NCI-H1092 treated with DMSO at 0.1 percent for 48 hours (cell line): ENCODE measurements at regions not wholly inside any gene's neighbourhood (a gene's known extent, or its start where the extent isn't known, plus 50 kb on each side); places are given as distances from the start of the nearest gene placed in this dataset.

Source experiments
- DNase-seq: peaks from one replicate; lab custom pipeline; 2025; lab: John Stamatoyannopoulos, UW

DNA sequence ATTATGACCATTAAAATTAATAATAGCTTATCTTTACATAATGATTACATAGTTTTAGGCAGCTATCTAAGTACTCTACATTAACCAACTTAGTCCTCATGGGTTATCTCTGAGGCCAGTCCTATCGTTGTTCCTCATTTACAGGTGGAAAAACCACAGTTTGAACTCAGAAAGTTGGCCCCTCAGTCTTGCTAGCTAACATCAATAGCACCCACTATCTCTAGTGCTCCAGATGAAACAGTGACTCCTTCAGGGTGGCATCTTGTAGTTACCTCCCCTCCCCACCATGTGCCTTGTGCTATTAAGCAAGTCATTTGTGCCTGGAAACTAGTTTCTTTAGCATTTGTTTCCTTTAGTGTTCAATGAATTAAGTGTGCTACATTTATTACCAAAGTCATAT is 1086.7 kb downstream of the EFNB2 start:
- DNase-seq: no peak

- DNase-seq: no peak
Measured at GRCh38 chr13:105446197-105446596, 1089.3 kb downstream of the EFNB2 start.

GRCh38 chr13:105445796-105446195 is 1089.7 kb downstream of the EFNB2 start:
- DNase-seq: no peak

DNA sequence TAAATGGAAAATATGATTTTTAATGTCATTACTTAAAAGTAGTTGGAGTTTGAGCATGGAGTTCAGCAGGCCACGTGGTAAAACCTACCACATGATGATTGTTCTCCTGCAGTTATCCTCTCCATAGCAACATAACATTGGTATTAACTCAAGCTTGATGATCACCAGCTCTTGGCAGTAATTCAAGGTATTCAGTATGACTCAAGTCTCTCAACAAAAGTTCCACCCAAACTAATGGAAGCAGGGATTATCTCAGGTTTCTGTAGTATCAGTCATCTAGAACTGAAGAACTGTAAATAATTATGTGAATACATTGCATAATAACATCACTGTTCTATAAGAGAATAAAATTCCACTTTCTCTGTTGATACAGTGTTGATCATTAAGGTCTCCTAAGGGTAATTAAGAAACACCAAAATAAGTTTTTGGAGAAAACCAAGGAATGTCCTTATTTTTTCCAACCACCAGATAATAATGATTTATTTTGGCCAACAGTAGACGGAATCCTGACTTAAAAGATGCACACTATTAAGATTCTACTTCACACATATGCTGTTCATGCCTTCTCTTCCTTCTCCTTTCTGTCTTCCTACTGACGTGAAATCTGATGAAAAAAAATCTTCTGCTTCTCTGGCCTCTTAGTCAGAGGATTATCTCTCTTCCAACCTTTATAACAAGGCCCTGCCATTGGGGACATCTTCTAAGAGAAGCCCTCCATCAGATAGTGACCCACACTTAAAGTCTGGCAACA is 1092.3 kb downstream of the EFNB2 start:
- no peak for DNase-seq

DNA sequence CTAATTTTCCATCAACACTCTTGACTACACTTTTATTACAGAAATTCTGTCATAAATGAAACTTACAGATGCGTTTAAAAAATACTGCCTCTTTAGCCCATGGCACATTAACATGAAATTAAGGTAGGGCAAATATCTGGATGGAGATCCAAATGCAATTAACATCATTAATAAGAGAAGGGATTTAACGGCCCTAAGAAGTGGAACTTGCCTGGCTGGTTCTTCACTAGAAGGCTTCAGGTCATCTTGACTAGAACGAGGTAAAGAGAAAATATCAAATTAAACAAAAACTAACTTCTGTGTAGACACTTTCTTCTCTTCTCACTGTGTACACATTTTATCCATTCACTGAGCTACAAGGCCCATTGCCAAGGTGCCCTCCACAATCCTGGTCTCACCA is 1093.4 kb downstream of the EFNB2 start:
- no peak for DNase-seq

DNA sequence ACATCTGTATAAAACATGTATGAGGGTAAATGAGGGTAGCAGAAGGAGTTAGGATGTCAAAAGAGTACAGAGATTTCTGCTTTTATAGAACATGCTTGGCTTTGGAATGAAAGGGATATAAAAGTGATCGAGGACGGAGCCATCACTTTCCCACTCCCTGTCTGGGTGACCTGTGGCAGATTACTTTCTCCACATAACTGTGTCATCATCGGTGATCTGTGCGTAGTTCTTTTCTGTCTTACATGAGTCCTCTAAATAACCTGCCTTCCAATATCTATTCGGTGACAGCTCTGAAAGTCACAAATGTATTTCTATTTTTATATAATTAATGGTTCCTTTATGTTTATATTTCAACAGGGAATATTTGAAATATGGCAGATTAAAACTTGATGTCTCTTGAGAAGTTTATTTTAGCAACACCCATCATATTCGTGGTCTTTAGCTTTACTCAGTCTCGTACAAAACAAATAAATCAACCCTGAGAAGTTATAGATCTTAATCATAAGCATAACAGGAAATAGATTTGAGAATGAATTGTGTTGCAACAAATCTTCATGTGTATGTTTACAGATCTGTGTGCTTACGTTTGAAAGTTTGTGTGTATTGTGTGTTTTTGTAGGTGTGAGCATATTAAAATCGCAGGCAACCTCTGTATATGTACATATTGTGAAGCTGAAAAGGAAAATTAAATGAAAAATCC is 1094.3 kb downstream of the EFNB2 start:
- DNase-seq: no peak

DNA sequence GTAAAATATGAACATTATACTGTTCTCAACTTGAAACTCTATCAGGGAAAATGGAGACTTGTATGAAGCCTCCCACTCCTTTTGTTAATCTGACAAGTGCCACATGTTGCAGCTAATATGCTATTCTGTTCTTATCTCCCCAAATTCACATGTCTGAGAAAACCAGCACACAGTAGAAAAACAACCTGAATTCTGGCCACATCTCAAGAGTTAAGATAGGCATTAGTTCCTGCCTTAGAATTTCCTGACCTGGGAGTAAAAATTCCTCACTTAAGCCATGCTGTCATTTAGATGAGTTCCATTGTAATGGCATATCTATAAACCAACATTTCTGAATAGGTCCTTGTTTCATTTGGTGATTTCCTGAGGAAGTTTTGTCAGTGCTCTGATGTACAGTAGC is 1098.5 kb downstream of the EFNB2 start:
- DNase-seq: no peak

DNA sequence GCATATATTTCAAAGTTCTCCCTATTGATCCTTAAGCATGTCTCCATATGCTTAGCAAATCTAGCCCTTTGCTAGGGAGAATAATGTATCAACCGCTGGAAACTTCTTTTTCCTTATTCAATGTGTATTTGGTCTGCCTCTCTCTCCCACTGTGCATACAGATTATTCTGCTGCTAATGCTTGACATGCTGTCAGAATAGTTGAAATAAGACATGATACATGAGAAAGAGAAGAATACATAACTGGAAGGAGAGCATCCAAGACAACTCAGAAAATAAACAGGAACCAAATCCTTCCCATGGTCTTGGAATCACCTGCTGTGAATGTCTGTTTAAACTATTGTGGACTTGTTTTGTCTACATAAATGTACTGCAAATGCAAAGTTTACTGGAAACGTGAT is 1103.0 kb downstream of the EFNB2 start:
- no peak for DNase-seq

DNA sequence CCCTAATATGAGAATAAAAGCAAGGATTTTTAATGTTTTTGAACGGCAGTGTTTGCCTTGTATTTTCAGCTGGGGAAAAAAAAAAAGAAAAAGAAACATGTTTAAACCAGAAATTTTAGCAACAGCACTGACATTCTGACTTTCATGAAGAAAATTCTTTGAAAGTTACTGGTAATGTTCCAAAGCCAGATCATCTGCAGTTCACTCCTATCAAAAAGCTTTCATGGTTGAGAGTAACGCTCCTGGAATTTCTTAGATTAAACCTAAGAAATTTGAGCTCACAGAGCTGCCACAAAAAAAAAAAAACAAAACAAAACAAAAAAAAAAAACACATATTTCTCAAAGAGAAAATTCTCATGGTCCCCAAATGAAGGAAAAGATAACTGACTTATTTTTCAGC is 1106.7 kb downstream of the EFNB2 start:
- no peak for DNase-seq

DNA sequence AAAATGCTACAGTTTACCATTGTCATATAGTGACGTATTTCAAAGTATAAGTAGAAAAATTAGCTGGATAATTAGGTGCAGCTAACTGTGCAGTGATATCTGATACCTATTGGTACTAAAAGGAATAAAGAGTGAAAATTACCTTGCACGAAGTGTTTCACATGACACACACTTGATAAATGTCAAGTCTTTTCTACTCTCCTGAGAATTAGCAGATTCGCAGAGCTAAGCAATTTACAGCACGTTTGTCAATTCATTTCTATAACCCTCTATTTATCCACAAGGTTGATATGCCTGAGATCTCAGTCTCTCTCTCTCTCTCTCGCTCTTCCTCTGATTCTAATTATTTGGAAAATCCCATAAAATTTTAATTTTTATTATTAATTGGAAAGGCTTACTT is 1109.0 kb downstream of the EFNB2 start:
- DNase-seq: no peak

- no peak for DNase-seq
Measured at GRCh38 chr13:105414639-105415038, 1120.8 kb downstream of the EFNB2 start.

DNA sequence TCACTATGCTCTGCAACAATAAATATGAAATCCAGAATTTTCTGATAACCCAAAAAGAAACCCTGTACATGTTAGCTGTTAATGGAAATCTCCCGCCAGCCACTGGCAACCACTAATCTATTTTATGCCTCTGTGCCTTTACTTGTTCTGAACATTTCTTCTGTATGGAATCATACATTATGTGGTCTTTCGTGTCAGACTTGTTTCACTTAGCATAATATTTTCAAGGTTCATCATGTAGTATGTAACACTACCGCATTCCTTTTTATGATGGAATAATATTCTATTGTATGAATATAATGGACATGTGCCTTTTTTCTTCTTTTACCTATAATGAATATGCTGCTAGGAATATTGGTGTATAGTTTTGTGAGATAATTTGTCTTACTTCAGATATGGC is 1123.3 kb downstream of the EFNB2 start:
- DNase-seq: no peak

DNA sequence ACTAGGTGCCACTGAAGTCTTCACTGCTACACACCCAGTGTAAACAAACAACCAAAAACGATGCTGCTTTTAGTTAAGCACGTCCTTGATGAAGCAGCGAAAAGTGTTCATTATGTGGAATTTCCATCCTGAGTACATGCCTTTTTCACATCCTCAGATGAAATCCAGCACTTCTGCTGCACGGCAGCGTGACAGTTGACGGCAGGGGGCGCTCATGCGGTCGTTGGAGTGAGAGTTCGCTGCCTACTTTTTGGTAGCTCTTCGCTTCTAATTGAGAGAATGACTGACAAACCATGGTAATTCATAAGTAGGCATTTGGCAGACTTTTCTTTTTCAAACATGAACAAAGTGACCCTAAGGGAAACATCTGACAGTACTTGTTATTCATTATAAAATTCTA is 1124.9 kb downstream of the EFNB2 start:
- peak; percentile 29 for DNase-seq

DNA sequence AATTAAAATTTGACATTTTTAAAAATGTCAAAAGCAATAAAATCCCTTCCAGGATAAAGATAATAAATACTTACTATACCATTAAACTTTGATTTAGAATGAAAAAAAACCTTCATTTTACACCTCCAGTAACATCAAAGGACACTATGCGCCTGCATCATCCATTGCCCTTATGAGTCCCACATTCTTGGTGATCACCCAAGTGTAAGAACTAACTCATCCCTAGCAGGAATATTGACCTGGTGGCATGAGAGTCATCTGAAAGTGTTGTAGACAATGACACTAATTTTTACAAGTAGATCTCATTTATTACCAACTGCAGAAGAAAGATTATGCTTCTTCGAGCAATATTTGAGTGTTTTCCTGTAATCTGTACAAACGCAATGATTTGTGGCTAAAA is 1128.9 kb downstream of the EFNB2 start:
- DNase-seq: no peak

GRCh38 chr13:105403086-105403485 is 1132.4 kb downstream of the EFNB2 start:
- DNase-seq: no peak

DNA sequence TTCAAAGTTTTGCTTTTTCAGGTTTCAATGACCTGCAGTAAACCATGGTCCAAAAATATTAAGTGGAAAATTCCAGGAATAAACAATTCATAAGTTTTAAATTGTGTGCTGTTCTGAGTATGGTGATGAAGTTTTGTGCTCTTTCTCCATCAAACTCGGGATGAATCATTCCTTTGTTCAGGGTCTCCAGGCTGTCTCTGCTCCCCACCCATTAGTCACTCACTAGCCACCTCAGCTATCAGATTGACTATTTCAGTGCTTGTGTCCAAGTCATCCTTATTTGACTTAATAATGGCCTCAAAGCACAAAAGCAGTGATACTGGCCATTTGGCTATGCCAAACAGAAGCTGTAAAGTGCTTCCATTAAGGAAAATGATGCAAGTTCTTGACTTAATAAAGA is 1140.4 kb downstream of the EFNB2 start:
- DNase-seq: no peak

GRCh38 chr13:105389373-105389772 is 1146.1 kb downstream of the EFNB2 start:
- no peak for DNase-seq

DNA sequence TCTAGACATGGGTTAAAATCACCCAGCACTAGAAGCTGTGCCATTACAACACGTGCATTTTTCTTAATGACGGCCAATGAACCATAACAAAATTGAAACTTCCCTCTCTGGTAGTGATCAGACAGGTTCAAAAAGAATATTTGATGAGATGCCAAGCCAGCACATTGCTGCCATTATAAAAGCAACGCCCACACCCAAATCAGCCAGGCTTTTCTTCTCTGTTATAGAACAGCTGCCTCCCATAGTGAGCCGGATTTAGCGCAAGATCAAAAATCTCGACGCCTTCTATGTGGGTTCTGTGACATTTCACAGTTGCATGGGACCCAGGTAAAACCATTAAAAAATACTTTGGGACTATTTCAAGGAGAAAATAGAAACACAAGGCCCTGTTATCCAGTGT is 1158.0 kb downstream of the EFNB2 start:
- DNase-seq: no peak

DNA sequence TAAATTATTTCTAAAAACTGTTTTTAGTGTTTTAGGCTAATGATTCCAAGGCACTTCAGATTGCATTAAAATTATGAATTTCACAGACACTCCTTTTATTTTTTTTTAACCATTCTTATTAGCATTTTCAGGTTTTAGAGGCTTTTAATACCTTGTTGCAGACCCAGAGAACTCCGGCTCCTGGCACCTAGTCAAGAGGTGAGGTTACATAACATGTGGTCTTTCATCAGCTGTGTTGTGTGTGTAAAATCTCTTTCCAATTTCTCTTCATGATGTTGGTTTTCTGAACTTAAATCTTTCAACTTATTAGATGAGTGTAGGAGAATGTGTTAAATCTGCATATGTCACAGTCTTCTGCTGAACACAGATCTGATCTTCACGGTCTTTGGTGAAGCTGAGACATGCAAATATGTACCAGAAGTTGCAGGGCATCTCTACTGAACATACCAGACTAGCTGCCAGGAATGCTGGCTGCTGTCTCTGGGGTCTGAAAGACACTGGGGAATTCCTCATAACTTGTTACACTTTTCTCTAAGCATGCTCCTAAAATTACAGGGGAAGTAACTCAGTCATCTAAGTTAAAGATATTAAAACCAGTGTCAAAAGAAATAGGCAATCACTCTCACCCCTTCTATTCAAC is 1165.3 kb downstream of the EFNB2 start:
- no peak for DNase-seq

- DNase-seq: no peak
Measured at GRCh38 chr13:105368781-105369180, 1166.7 kb downstream of the EFNB2 start.

DNA sequence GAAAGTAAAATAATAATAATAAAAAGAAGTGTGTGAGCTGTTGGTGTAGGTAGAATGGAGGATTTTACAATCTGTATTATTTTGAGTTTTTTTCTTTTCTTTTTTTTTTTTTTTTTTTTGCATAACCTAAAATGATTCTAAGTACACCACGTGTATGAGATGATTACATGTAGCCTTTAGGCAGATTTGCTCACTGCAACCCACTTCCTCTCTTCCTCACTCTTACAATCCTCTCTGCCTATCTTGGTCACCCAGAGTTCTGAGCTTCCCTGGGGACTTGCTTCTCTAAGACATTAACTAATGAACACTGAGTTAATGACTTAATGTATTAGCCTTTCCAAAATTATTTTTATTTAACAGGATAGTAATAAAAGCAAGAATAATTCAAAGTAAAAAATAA is 1169.6 kb downstream of the EFNB2 start:
- no peak for DNase-seq

DNA sequence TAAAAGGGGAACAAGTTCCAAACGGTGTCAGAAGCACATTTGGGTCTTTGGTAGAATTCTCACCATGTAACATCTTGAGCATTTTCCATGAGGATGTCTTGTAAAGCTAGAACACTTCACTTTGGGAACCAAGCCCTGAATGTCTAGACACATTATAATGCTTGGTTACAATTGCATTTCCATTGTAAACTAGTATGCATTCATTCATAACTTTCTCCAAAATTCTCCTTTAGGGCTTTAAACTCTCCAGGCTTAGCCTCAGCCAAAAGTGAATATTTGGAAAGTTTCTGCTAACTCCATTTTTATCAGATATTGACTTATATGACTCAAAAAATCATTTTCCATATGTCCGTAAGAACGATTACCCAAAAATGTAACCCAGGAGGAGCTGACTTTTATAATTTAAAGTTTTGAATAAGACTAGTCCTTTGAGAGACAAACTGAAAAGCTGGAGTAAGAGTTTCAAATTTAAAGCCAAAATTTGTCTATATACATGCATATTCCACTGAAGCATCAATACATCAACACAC is 1170.4 kb downstream of the EFNB2 start:
- DNase-seq: no peak

DNA sequence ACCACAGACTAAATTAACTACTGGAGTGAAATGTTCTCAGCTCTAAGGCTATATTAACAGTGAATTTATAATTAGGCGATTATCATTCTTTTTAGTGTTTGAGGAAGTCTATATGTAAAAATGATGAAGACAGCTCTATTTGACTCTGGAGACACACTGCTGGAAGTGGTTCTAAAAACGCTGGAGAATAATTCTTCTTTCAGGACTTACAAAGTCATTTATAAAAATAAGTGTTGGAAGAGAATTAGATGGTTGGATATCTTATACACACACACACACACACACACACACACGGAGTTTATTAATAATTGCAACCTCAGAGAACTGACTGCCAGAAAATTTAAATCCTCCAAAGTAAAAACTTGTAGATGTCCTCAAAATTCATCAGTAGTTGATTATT is 1171.3 kb downstream of the EFNB2 start:
- DNase-seq: no peak
